ENCODE measurements at regions not wholly inside any gene's neighbourhood (a gene's known extent, or its start where the extent isn't known, plus 50 kb on each side); places are given as distances from the start of the nearest gene placed in this dataset.

DNA sequence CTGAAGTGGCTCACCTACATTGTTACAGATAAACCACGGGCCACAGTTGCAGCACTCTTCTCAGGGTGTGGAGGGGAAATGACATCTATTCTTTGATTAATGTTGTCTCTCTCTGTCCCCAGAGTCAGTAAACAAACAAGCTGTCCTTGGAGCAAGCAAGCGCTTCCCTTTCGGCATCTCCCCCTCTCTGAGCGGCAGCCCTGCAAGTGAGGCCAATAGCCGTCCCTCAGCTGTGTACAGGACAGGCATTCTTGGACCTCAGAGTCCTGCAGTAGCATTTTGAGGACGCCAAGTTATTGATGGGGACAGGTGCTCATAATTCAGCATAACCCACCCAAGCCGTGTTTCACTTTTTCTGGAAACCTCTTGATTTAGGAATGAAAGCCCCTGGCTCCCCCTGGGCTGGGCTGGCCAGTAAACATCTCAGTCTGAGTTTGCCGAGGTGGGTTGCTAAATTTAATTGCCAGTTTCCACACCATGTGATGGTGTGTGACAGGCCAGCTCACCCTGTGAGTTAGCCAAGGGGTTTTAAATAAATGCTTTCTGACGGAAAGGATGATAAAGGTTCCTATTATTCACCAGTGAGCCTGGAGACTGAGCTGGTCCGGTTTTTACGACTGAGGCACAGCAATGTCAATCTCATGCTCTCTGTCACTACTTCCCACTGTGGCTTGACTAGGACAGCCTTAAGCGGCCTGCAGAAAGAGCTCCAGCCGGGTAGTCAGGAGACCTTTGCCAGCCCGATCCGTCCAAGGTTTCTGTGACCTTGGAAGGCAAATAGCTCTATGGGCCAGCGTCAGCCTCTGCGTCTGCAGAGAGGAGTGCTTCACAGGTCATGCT lies 214.8 kb upstream of the RREB1 start:
- TF ChIP-seq FOXM1 (IDR thresholded peaks at IDR 0.05; ENCODE audit: borderline replicate concordance) (no peak), FOXK2 (IDR thresholded peaks at IDR 0.05) (no peak), ZNF384 (IDR thresholded peaks at IDR 0.05) (no peak), TARDBP (IDR thresholded peaks at IDR 0.05) (no peak), SUZ12 (IDR thresholded peaks at IDR 0.05) (no peak), FOXA1 (IDR thresholded peaks at IDR 0.05) (no peak), L3MBTL2 (conservative IDR thresholded peaks at IDR 0.05) (no peak), HDGF (IDR thresholded peaks at IDR 0.05; ENCODE audit: borderline replicate concordance) (no peak), LEF1 (IDR thresholded peaks at IDR 0.05; ENCODE audit: borderline replicate concordance) (no peak)

Measured in HEK293T (cell line).